PC-3 (cell line): ENCODE measurements at regions not wholly inside any gene's neighbourhood (a gene's known extent, or its start where the extent isn't known, plus 50 kb on each side); places are given as distances from the start of the nearest gene placed in this dataset.

Experiments used
- EZH2 ChIP-seq: fragments of 300-600 bp; sonication (generic); IDR thresholded peaks from one replicate; pipeline ENCODE4 v1.6.1; 2017; ENCODE audit warnings: antibody characterized with exemption, mild to moderate bottlenecking, low read length; ENCODE audit not compliant: unreplicated experiment
- EZH2phosphoT487 ChIP-seq: fragments of 300-600 bp; sonication (generic); IDR thresholded peaks from 2 replicates; pipeline ENCODE4 v1.6.1; 2018; ENCODE audit warnings: mild to moderate bottlenecking, antibody characterized with exemption, low read length, borderline replicate concordance
- TF ChIP-seq, protein P1 (sequence below): fragments of 300-600 bp; sonication (generic); conservative IDR thresholded peaks from 2 replicates; pipeline ENCODE4 v1.5.1; 2017; ENCODE audit warnings: antibody characterized with exemption, low read depth, mild to moderate bottlenecking, low read length

DNA sequence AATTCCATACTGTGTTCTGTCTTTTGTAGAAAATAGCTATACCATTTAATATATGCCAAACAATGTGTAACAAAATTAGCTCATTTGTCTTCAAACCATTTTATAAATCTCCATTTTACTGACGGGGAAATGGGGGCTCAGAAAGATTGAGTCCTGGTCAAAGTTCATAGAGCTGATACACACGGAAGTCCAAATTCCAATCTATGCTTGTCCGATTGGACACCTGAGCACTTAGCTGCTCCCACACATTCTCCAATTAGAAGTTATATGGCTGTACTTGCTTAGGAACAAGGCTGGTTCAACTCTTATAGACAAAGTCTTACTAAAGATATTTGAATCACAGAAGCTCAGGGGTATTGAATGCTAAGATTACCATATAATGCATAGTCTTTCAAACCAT, 185.2 kb downstream of the ANKRD50 start:
- TF ChIP-seq, protein P1, sequence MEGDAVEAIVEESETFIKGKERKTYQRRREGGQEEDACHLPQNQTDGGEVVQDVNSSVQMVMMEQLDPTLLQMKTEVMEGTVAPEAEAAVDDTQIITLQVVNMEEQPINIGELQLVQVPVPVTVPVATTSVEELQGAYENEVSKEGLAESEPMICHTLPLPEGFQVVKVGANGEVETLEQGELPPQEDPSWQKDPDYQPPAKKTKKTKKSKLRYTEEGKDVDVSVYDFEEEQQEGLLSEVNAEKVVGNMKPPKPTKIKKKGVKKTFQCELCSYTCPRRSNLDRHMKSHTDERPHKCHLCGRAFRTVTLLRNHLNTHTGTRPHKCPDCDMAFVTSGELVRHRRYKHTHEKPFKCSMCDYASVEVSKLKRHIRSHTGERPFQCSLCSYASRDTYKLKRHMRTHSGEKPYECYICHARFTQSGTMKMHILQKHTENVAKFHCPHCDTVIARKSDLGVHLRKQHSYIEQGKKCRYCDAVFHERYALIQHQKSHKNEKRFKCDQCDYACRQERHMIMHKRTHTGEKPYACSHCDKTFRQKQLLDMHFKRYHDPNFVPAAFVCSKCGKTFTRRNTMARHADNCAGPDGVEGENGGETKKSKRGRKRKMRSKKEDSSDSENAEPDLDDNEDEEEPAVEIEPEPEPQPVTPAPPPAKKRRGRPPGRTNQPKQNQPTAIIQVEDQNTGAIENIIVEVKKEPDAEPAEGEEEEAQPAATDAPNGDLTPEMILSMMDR, result no peak
- TF ChIP-seq EZH2 (no peak), EZH2phosphoT487 (no peak)
